GM19438 (cell line): ENCODE measurements at regions not wholly inside any gene's neighbourhood (a gene's known extent, or its start where the extent isn't known, plus 50 kb on each side); places are given as distances from the start of the nearest gene placed in this dataset.

Experiments used
- ATAC-seq: cut with Tn5 transposase; IDR thresholded peaks from one replicate; pipeline ENCODE4 v1.9.1; 2021; ENCODE audit warnings: low read depth; ENCODE audit not compliant: unreplicated experiment

DNA sequence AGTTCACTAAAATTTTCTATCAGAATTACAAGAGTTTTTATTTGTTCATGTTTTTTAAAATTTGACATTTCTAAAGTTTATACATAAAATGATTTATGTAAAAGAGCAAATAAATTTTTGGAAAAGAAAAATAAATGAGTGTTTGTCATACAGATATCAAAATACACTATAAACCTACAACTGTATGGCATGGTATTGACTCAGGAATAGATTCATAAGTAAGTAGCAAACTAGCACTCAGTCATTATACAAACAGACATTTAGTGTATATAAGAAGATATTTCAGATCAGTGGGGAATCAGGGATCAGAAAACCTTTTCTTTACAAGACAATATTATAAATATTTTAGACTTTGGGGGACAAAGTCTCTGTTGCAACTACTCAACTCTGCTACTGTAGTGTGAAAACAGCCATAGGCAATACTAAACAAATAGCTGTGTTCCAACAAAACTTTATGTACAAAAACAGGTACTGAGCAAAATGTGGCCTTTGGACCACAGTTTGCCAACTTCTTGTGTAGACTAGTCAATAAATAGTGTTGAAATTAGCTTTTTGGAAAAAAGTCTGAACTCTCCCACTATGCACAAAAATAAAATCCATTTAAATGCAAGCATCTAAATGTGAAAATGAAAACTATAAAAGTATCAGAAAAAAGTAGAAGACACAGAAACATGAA is 508.8 kb upstream of the CAMK1G start:
- no peak for ATAC-seq

- ATAC-seq = peak; percentile 76
Observed at GRCh38 chr1:209076688-209077087, 506.8 kb upstream of the CAMK1G start.

- ATAC-seq = no peak
Observed at GRCh38 chr1:209080170-209080781, 503.2 kb upstream of the CAMK1G start.

DNA sequence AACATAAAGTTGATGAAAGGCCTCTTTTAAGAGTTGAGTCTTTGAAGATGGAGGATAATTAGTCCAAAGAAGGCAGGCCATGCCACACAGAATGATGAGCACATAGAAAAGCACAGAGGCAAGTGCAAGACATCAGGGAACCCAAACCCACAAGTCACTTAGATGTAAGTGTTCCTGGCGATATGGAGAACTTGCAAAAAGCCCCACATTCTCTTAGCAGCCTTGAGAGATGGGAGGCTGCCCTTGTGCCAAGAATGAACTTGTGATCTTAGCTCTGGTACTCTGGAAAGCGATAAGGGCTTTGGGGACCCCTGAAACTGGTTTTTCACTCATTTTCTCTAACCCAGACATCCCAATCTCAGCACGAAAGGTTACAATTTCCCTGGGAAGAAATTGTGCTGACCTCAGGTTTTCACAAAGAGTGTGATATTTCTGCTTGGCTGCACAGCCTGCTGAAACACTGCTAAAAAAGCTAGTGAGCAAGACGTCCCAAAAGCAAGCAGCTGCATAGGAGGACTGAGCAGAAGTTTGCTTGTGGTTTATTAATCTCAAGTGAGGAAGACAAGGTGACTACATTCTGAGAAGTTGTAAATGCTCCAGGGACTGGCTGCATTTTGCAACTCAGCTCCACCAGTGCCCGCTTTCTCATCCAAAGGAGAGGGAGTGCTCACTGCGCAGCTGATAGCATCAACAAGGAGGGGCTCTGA is 496.9 kb upstream of the CAMK1G start:
- ATAC-seq = peak; percentile 91

- ATAC-seq = no peak
Observed at GRCh38 chr1:209094384-209094783, 489.1 kb upstream of the CAMK1G start.

- no peak for ATAC-seq
Observed at GRCh38 chr1:209095627-209096595, 487.6 kb upstream of the CAMK1G start.

GRCh38 chr1:209100460-209100859 is 483.1 kb upstream of the CAMK1G start:
- ATAC-seq = no peak

DNA sequence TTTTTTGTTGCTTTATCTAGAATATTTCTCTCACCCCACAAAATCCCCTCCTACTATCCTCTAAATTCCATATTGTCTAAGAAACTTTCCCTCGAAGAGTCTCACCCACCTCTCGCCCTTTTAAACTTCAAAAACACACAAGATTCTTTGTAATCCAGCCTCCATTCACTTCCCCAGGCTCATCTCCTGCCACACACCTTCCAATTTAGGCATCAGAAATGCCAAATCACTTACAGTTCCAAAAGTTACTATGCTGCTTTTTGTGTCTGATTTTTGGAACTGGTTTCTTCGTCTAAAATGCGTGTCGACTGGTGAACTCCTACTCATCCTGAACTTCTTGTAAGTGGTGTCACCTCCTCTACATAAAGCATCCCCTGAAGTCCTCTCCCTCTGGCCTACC is 482.4 kb upstream of the CAMK1G start:
- no peak for ATAC-seq

DNA sequence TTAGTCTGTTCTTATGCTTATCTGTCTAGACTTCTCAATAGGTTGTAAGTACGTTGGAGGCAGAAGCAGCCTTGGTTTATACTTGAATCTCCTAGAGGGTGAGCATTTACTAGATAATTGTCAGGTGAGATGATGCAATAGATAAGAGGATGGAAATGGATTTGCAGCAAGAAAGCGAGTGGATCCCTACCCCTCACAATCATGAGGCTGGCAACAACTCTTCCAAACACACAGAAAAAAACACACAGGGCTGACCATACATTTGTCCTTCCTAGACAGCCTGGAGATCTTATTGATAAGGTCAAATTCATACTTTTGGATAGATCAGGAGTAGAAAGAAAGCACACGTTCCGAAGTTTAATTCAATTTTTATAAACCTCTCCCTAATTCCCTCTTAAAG is 481.4 kb upstream of the CAMK1G start:
- no peak for ATAC-seq

DNA sequence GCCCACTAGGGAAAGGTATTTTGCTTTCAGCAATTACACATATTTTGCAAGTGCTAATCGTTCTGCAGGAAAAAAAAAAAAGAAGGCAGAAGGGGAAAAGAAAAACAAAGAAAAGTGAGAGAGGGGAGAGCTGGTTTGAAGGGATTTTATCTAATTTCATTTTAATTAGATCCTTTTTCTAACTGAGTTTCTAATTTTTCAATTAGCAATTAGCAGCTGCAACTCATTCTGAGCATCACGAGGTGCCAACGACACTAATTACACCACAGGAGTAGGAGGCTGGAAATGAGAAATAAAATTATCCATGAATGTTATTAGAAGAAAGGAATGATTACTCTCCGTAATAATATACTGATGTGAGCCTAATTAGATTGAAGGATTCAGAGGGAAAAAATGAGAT is 481.0 kb upstream of the CAMK1G start:
- ATAC-seq = no peak

- peak; percentile 42 for ATAC-seq
Observed at GRCh38 chr1:209103092-209103491, 480.4 kb upstream of the CAMK1G start.

- ATAC-seq = no peak
Observed at GRCh38 chr1:209104646-209105045, 478.9 kb upstream of the CAMK1G start.

DNA sequence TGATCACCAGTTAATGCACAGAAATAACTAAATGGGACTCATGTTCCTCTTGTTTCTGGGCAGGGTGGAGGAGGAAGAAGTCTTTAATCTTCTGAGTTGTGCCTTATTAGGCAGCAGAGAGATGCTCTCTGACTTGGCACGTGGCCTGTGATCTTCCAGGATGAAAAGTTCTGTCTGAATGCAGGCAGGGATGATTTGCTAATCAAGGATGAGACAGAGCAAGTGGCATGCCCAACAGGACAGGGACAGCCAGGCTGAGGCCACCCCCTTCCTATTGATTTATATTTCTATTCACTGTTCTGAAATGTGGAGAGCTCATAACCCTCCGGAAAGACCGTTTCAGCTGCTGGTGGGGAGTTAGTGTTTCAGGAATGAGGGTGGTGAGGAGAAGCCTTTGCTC is 477.8 kb upstream of the CAMK1G start:
- no peak for ATAC-seq

DNA sequence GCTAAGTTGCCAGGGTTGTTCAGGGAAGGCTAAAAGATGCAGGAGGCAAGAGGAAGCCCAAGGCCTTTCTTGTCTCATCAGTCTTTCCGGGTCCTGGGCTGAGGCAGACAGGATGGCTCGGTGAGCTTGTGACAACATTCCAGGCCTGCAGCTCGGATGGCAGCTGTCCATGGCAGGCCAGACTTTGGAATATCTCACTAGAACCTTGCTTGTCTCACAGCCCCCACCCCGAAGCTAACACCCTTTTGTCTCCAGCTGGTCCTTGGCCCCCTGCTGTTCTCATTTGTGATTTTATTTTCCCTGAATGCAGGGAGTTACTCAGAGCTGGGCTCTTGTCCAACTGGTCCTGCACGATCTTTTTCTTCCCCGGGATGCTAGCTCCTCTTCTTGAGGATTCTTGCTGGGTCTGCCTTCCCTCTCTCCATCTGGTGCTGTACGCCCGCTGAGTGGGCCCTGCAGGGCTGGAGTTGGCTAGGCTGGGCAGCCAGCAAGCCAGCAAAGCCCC is 477.2 kb upstream of the CAMK1G start:
- no peak for ATAC-seq

- no peak for ATAC-seq
Observed at GRCh38 chr1:209106861-209107260, 476.7 kb upstream of the CAMK1G start.

DNA sequence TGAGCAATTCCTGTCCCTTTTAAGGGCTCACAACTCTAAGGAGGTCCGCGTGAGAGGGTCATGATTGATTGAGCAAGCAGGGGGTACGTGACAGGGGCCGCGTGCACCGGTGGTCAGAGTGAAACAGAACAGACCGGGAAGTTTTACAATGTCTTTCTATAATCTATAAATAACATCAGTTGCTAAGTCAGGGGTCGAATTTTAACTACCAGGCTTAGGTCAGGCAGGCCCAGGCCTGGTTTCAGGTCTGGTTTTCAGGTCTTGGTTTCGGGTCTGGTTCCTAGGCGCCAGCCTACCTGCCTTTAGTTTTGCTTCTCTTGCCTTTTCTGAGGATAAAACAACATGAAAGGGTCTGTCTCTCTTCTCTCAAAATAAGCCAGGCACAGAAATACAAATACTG is 476.0 kb upstream of the CAMK1G start:
- ATAC-seq = peak; percentile 51

- no peak for ATAC-seq
Observed at GRCh38 chr1:209109001-209109785, 474.3 kb upstream of the CAMK1G start.

GRCh38 chr1:209113521-209113920 is 470.0 kb upstream of the CAMK1G start:
- no peak for ATAC-seq

- ATAC-seq = no peak
Observed at GRCh38 chr1:209116705-209117104, 466.8 kb upstream of the CAMK1G start.

DNA sequence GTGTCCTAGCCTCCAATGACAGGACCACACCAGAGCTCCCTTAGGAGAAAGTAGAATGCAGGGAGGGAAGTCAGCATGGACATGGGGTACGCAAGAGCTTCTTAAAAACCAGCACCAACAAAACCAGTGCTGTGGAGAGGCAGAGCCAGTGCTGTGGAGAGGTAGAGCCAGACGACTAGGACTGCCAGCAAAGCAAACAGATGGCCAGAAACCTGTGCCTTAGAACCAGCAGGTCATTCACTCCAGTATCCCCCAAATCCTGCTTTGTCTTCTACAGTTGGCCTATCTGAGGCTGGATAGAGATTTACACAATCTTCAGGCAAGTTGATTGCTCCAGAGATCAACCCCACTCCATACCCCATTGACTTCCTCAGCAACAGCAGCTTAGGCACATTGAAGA is 459.9 kb upstream of the CAMK1G start:
- ATAC-seq = no peak
